HEK293 (cell line): ENCODE measurements at regions not wholly inside any gene's neighbourhood (a gene's known extent, or its start where the extent isn't known, plus 50 kb on each side); places are given as distances from the start of the nearest gene placed in this dataset.

Experiments used
- CTCF ChIA-PET: fragments of 350-600 bp; formaldehyde crosslinking; extraction: SDS; loops from one replicate; lab custom pipeline; 2021; ENCODE audit warnings: antibody characterized with exemption; lab: Yijun Ruan, JAX
- POLR2A ChIA-PET: fragments of 300-600 bp; formaldehyde crosslinking; extraction: SDS; loops from one replicate; lab custom pipeline; 2020; ENCODE audit warnings: antibody characterized with exemption, inconsistent platforms; lab: Yijun Ruan, JAX
- H3K27ac ChIP-seq: fragments of 200-500 bp; sonication (Bioruptor generic); 2 replicates; pipeline ENCODE4 v1.5.1; 2014; ENCODE audit warnings: low read depth, low read length, control low read depth, inconsistent platforms; ENCODE audit errors: extremely low read depth
- H3K36me3 ChIP-seq, 2 experiments: fragments of 200-500 bp in 1 of 2; sonication (Bioruptor generic) in 1 of 2; 1 replicate in 1 of 2; 2 replicates in 1 of 2; pipeline ENCODE4 v1.5.1; 2014 to 2017; ENCODE audit warnings: inconsistent platforms in 2 of 2, low read length in 2 of 2; ENCODE audit not compliant: control insufficient read depth in 2 of 2, insufficient read depth in 1 of 2
- H3K4me1 ChIP-seq: fragments of 200-500 bp; sonication (Bioruptor generic); 2 replicates; pipeline ENCODE4 v1.5.1; 2014; ENCODE audit warnings: mild to moderate bottlenecking, low read length, inconsistent platforms; ENCODE audit not compliant: control insufficient read depth, insufficient read depth
- H3K4me3 ChIP-seq: 2 replicates; pipeline ENCODE4 v1.5.1; 2011; ENCODE audit warnings: low read depth, mild to moderate bottlenecking, control low read depth, low read length, moderate library complexity
- H3K9me3 ChIP-seq: fragments of 200-500 bp; sonication (Bioruptor generic); 2 replicates; pipeline ENCODE4 v1.5.1; 2014; ENCODE audit warnings: low read depth, low read length, inconsistent platforms; ENCODE audit not compliant: control insufficient read depth, insufficient read depth
- BCL11A ChIP-seq: fragments of 450-650 bp; formaldehyde crosslinking; IDR thresholded peaks from 2 replicates; pipeline ENCODE4 v1.5.1; 2016; ENCODE audit warnings: low read depth, missing biosample characterization, missing genetic modification characterization
- REST ChIP-seq: fragments of 450-650 bp; formaldehyde crosslinking; IDR thresholded peaks from 2 replicates; pipeline ENCODE4 v1.5.1; 2016; ENCODE audit warnings: missing biosample characterization, missing genetic modification characterization
- SCRT1 ChIP-seq: fragments of 450-650 bp; formaldehyde crosslinking; IDR thresholded peaks from 2 replicates; pipeline ENCODE4 v1.5.1; 2016; ENCODE audit warnings: missing biosample characterization, missing genetic modification characterization, borderline replicate concordance
- ZBTB26 ChIP-seq: fragments of 450-650 bp; formaldehyde crosslinking; optimal IDR thresholded peaks from 2 replicates; pipeline ENCODE3; 2016; ENCODE audit warnings: missing biosample characterization, mild to moderate bottlenecking, missing genetic modification characterization
- ZBTB7A ChIP-seq: fragments of 450-650 bp; formaldehyde crosslinking; IDR thresholded peaks from 2 replicates; pipeline ENCODE4 v1.5.1; 2016; ENCODE audit warnings: low read depth, missing biosample characterization, missing genetic modification characterization
- ZNF140 ChIP-seq: fragments of 450-650 bp; formaldehyde crosslinking; IDR thresholded peaks from 2 replicates; pipeline ENCODE4 v1.5.1; 2016; ENCODE audit warnings: missing biosample characterization, missing genetic modification characterization
- ZNF146 ChIP-seq: fragments of 450-650 bp; formaldehyde crosslinking; IDR thresholded peaks from 2 replicates; pipeline ENCODE4 v1.5.1; 2016; ENCODE audit warnings: missing biosample characterization, missing genetic modification characterization
- ZNF280C ChIP-seq: fragments of 450-650 bp; formaldehyde crosslinking; IDR thresholded peaks from 2 replicates; pipeline ENCODE4 v1.5.1; 2016; ENCODE audit warnings: missing biosample characterization, missing genetic modification characterization
- ZNF449 ChIP-seq: fragments of 450-650 bp; formaldehyde crosslinking; IDR thresholded peaks from 2 replicates; pipeline ENCODE4 v1.5.1; 2017; ENCODE audit warnings: missing biosample characterization, mild to moderate bottlenecking, missing genetic modification characterization, moderate library complexity
- ZNF48 ChIP-seq: fragments of 450-650 bp; formaldehyde crosslinking; IDR thresholded peaks from 2 replicates; pipeline ENCODE4 v1.5.1; 2016; ENCODE audit warnings: missing biosample characterization, missing genetic modification characterization
- ZNF514 ChIP-seq: fragments of 450-650 bp; formaldehyde crosslinking; IDR thresholded peaks from 2 replicates; pipeline ENCODE4 v1.5.1; 2016; ENCODE audit warnings: missing biosample characterization, missing genetic modification characterization
- ZNF621 ChIP-seq: fragments of 450-650 bp; formaldehyde crosslinking; IDR thresholded peaks from 2 replicates; pipeline ENCODE4 v1.5.1; 2017; ENCODE audit warnings: missing biosample characterization, missing genetic modification characterization
- ZNF639 ChIP-seq: fragments of 450-650 bp; formaldehyde crosslinking; IDR thresholded peaks from 2 replicates; pipeline ENCODE4 v1.5.1; 2016; ENCODE audit warnings: missing biosample characterization, missing genetic modification characterization
- ZNF654 ChIP-seq: fragments of 450-650 bp; formaldehyde crosslinking; IDR thresholded peaks from 2 replicates; pipeline ENCODE4 v1.5.1; 2016; ENCODE audit warnings: low read depth, missing biosample characterization, missing genetic modification characterization
- ZNF660 ChIP-seq: fragments of 450-650 bp; IDR thresholded peaks from 2 replicates; pipeline ENCODE4 v1.5.1; 2018; ENCODE audit warnings: missing biosample characterization, mild to moderate bottlenecking, missing genetic modification characterization
- ZNF670 ChIP-seq: fragments of 450-650 bp; formaldehyde crosslinking; IDR thresholded peaks from 2 replicates; pipeline ENCODE4 v1.5.1; 2016; ENCODE audit warnings: missing biosample characterization, missing genetic modification characterization, low read depth
- ZNF692 ChIP-seq: fragments of 450-650 bp; formaldehyde crosslinking; IDR thresholded peaks from 2 replicates; pipeline ENCODE4 v1.5.1; 2016; ENCODE audit warnings: missing biosample characterization, missing genetic modification characterization
- ZNF707 ChIP-seq: fragments of 450-650 bp; formaldehyde crosslinking; IDR thresholded peaks from 2 replicates; pipeline ENCODE4 v1.5.1; 2016; ENCODE audit warnings: missing biosample characterization, missing genetic modification characterization
- ZNF747 ChIP-seq: fragments of 450-650 bp; formaldehyde crosslinking; IDR thresholded peaks from 2 replicates; pipeline ENCODE4 v1.5.1; 2016; ENCODE audit warnings: missing biosample characterization, missing genetic modification characterization
- ZNF76 ChIP-seq: fragments of 450-650 bp; formaldehyde crosslinking; IDR thresholded peaks from 2 replicates; pipeline ENCODE4; 2016; ENCODE audit warnings: low read depth, missing biosample characterization, missing genetic modification characterization, borderline replicate concordance
- ZNF768 ChIP-seq: fragments of 450-650 bp; formaldehyde crosslinking; IDR thresholded peaks from 2 replicates; pipeline ENCODE4 v1.5.1; 2018; ENCODE audit warnings: missing biosample characterization, mild to moderate bottlenecking, missing genetic modification characterization

GRCh38 chr6:19382676-19383075 is 454.5 kb upstream of the ID4 start (continued):
- TF ChIP-seq ZNF280C (tag by site-specific recombination) (no peak), ZNF654 (tag by site-specific recombination) (no peak)

- TF ChIP-seq SCRT1 (tag by site-specific recombination) (no peak), ZNF660 (tag by site-specific recombination) (no peak), ZNF747 (no peak), ZNF670 (no peak), ZNF140 (tag by site-specific recombination) (no peak), ZNF146 (tag by site-specific recombination) (no peak), ZBTB26 (tag by site-specific recombination) (no peak), ZNF48 (tag by site-specific recombination) (no peak)
- TF ChIP-seq, all 188 proteins: peak for 0
- no peaks in the 10 kb centered on the region for H3K4me1 ChIP-seq
- ChIA-PET POLR2A (no interaction called here), CTCF (interaction anchor here (0.6 to 0.9 kb wide), 3 partner anchors 20 to 629 kb away, joined by 3 read pairs; no protein-coding TSS in a partner anchor)
- no peak overlapping the region for H3K4me3 ChIP-seq
- no peaks in the 10 kb centered on the region for H3K9me3 ChIP-seq
- H3K36me3 ChIP-seq: no peaks in the 10 kb centered on the region
- H3K27ac ChIP-seq: no peak overlapping the region
Measured at GRCh38 chr6:19391926-19392325, 445.2 kb upstream of the ID4 start.

- CTCF ChIA-PET: no interaction called here
- POLR2A ChIA-PET: no interaction called here
- Histone ChIP-seq H3K27ac (no peak overlapping the region), H3K4me3 (no peak overlapping the region), H3K9me3 (no peaks in the 10 kb centered on the region), H3K36me3 (no peaks in the 10 kb centered on the region), H3K4me1 (no peaks in the 10 kb centered on the region)
- TF ChIP-seq REST (tag by site-specific recombination) (no peak), ZBTB7A (tag by site-specific recombination) (no peak), BCL11A (no peak), ZNF76 (tag by site-specific recombination) (no peak), ZNF707 (tag by site-specific recombination) (no peak), ZNF449 (no peak), ZNF692 (tag by site-specific recombination) (no peak), ZNF768 (tag by site-specific recombination) (no peak), ZNF621 (no peak), ZNF639 (tag by site-specific recombination) (no peak), ZNF514 (tag by site-specific recombination) (no peak), ZNF48 (tag by site-specific recombination) (no peak)
Measured at GRCh38 chr6:19394051-19394450, 443.1 kb upstream of the ID4 start.
